ENCODE measurements at regions not wholly inside any gene's neighbourhood (a gene's known extent, or its start where the extent isn't known, plus 50 kb on each side); places are given as distances from the start of the nearest gene placed in this dataset.
"Not testable (repeated sequence)": the region's sequence is repeated elsewhere in the genome, so short reads cannot be mapped to it uniquely, and the experiment has no call there.

GRCh38 chr1:230493264-230493663 is 67.1 kb upstream of the PGBD5 start:
- H3K27me3 ChIP-seq: no peaks in the 10 kb centered on the region
- no peaks in the 10 kb centered on the region for H3K4me1 ChIP-seq
- intact Hi-C loops (cut with DNase I): no loop called here
- no peak for TF ChIP-seq CTCF (IDR thresholded peaks at IDR 0.05)
- no peaks in the 10 kb centered on the region for H3K9me3 ChIP-seq
- no peak overlapping the region for H3K27ac ChIP-seq
- 76 to 77% methylated on average over 3 of the region's 3 CpGs for WGBS, 2 donors
- no peak for DNase-seq
- no peaks in the 10 kb centered on the region for H3K36me3 ChIP-seq
- no peak overlapping the region for H3K4me3 ChIP-seq (replicated peaks in 1 of 3)

- no peak for DNase-seq
- Histone ChIP-seq H3K27me3 (no peaks in the 10 kb centered on the region), H3K4me1 (no peaks in the 10 kb centered on the region), H3K27ac (no peak overlapping the region), H3K9me3 (no peaks in the 10 kb centered on the region), H3K36me3 (no peaks in the 10 kb centered on the region), H3K4me3 (replicated peaks in 1 of 3) (no peak overlapping the region)
- WGBS, 2 donors: 92 to 100% methylated on average over 2 of the region's 2 CpGs
- TF ChIP-seq CTCF (IDR thresholded peaks at IDR 0.05): no peak
- TF ChIP-seq POLR2A (IDR thresholded peaks at IDR 0.05): no peak
- intact Hi-C loops (cut with DNase I): no loop called here
Observed at GRCh38 chr1:230490436-230490835, 64.3 kb upstream of the PGBD5 start.

DNA sequence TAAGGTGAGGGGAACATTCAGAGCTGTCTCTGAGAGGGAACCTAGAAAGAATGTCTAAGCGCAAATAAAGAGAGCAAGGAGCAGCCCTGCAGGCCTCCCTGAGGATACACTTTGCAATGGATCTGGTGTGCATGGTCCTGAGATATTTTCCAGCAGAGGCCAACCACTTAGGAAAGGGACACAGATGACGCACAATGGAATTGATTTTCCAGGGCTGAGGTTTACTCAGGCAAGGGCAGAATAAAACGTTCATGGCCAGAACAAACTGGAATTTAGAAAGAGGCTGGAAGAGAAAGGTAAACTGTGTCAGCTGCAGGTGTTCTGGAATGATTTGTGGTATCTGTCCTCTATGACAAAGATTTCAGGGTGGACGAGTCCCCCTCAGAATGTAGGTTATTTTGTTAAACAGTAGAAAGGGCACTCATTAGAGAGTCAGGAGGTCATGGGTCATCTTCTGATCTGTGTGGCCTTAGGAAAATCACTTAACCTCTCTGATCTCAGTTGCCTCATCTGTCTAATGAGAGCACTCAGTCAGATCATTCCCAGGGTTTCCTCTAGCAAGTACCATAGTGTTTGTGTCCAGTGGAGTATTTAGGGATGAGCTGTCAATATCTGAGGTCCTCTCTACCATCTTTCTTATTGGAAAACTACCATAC is 61.8 kb upstream of the PGBD5 start:
- Histone ChIP-seq H3K9me3 (no peaks in the 10 kb centered on the region), H3K4me3 (replicated peaks in 1 of 3) (no peak overlapping the region), H3K36me3 (no peaks in the 10 kb centered on the region), H3K27me3 (no peaks in the 10 kb centered on the region), H3K4me1 (no peaks in the 10 kb centered on the region), H3K27ac (no peak overlapping the region)
- 75 to 83% methylated on average over 4 of the region's 4 CpGs for WGBS, 2 donors
- DNase-seq: no peak
- no peak for TF ChIP-seq POLR2A (IDR thresholded peaks at IDR 0.05)
- no peak for TF ChIP-seq CTCF (IDR thresholded peaks at IDR 0.05)
- intact Hi-C loops (cut with DNase I): no loop called here

DNA sequence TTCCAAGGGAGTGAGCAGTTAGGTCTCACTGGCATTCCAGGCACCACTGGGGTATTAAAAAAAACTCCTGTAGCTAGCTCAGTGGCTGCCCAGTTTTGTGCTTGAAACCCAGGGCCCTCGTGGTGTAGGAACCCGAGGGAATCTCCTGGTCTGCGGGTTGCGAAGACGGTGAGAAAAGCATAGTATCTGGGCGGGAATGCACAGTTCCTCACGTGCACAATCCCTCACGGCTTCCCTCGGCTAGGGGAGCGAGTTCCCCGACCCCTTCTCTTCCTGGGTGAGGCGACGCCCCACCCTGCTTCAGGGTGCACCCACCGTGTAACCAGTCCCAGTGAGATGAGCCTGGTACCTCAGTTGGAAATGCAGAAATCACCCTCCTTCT is 50.5 kb upstream of the PGBD5 start:
- Histone ChIP-seq H3K4me3 (replicated peaks in 1 of 3) (no peak overlapping the region), H3K4me1 (no peaks in the 10 kb centered on the region), H3K36me3 (no peaks in the 10 kb centered on the region), H3K27me3 (no peaks in the 10 kb centered on the region), H3K9me3 (no peaks in the 10 kb centered on the region), H3K27ac (no peak overlapping the region)
- intact Hi-C loops (cut with DNase I): no loop called here
- DNase-seq: no peak
- WGBS, 2 donors: 67 to 80% methylated on average over 14 of the region's 14 CpGs
- no peak for TF ChIP-seq POLR2A (IDR thresholded peaks at IDR 0.05)
- TF ChIP-seq CTCF (IDR thresholded peaks at IDR 0.05): no peak

DNA sequence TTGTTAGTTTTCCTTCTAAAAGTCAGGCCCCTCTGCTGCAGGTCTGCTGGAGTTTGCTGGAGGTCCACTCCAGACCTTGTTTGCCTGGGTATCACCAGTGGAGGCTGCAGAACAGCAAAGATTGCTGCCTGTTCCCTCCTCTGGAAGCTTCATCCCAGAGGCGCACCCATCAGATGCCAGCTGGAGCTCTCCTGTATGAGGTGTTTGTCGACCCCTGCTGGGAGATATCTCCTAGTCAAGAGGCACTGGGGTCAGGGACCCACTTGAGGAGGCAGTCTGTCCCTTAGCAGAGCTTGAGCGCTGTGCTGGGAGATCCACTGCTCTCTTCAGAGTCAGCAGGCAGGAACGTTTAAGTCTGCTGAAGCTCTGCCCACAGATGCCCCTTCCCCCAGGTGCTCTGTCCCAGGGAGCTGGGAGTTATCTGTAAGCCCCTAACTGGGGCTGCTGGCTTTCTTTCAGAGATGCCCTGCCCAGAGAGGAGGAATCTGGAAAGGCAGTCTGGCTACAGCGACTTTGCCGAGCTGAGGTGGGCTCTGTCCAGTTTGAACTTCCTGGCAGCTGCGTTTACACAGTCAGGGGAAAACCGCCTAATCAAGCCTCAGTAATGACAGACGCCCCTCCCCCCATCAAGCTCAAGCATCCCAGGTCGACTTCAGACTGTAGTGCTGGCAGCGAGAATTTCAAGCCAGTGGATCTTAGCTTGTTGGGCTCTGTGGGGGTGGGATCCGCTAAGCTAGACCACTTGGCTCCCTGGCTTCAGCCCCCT is 49.9 kb upstream of the PGBD5 start:
- H3K4me3 ChIP-seq (replicated peaks in 1 of 3); H3K27me3 ChIP-seq; DNase-seq; H3K4me1 ChIP-seq; intact Hi-C loops (cut with DNase I); H3K36me3 ChIP-seq; H3K9me3 ChIP-seq; H3K27ac ChIP-seq: not testable (repeated sequence)
- WGBS, 2 donors: 19 to 27% methylated on average over 10 to 11 of the region's 12 CpGs
